Germinal center (tissue), 1 donor: ENCODE measurements at regions not wholly inside any gene's neighbourhood (a gene's known extent, or its start where the extent isn't known, plus 50 kb on each side); places are given as distances from the start of the nearest gene placed in this dataset.

Experiments used
- DNase-seq: peaks from one replicate; pipeline ENCODE4 v3.0.0; 2012; ENCODE audit warnings: mixed read lengths, low spot score

- no peak for DNase-seq
Measured at GRCh38 chr15:77709135-77709886, 76.6 kb upstream of the LINGO1 start.

GRCh38 chr15:77706482-77707244 lies 74.0 kb upstream of the LINGO1 start:
- DNase-seq = no peak

GRCh38 chr15:77702211-77702957 lies 69.7 kb upstream of the LINGO1 start:
- DNase-seq = no peak

GRCh38 chr15:77698481-77698880 lies 65.8 kb upstream of the LINGO1 start:
- no peak for DNase-seq

GRCh38 chr15:77697893-77698292 lies 65.2 kb upstream of the LINGO1 start:
- no peak for DNase-seq

GRCh38 chr15:77696871-77697270 lies 64.2 kb upstream of the LINGO1 start:
- no peak for DNase-seq

- no peak for DNase-seq
Measured at GRCh38 chr15:77695961-77696582, 63.4 kb upstream of the LINGO1 start.

- DNase-seq = no peak
Measured at GRCh38 chr15:77695548-77695947, 62.8 kb upstream of the LINGO1 start.

GRCh38 chr15:77693576-77693975 lies 60.9 kb upstream of the LINGO1 start:
- no peak for DNase-seq

- DNase-seq = no peak
Measured at GRCh38 chr15:77692614-77693013, 59.9 kb upstream of the LINGO1 start.

GRCh38 chr15:77691607-77692006 lies 58.9 kb upstream of the LINGO1 start:
- no peak for DNase-seq

GRCh38 chr15:77689821-77690220 lies 57.1 kb upstream of the LINGO1 start:
- no peak for DNase-seq

- DNase-seq = no peak
Measured at GRCh38 chr15:77688693-77689092, 56.0 kb upstream of the LINGO1 start.

GRCh38 chr15:77688266-77688665 lies 55.6 kb upstream of the LINGO1 start:
- DNase-seq = no peak

- no peak for DNase-seq
Measured at GRCh38 chr15:77685082-77685815, 52.5 kb upstream of the LINGO1 start.

- DNase-seq = no peak
Measured at GRCh38 chr15:77684341-77685081, 51.8 kb upstream of the LINGO1 start.

GRCh38 chr15:77682564-77682963 lies 49.9 kb upstream of the LINGO1 start:
- no peak for DNase-seq
